ENCODE measurements at regions not wholly inside any gene's neighbourhood (a gene's known extent, or its start where the extent isn't known, plus 50 kb on each side); places are given as distances from the start of the nearest gene placed in this dataset.
"Not testable (repeated sequence)": the region's sequence is repeated elsewhere in the genome, so short reads cannot be mapped to it uniquely, and the experiment has no call there.

DNA sequence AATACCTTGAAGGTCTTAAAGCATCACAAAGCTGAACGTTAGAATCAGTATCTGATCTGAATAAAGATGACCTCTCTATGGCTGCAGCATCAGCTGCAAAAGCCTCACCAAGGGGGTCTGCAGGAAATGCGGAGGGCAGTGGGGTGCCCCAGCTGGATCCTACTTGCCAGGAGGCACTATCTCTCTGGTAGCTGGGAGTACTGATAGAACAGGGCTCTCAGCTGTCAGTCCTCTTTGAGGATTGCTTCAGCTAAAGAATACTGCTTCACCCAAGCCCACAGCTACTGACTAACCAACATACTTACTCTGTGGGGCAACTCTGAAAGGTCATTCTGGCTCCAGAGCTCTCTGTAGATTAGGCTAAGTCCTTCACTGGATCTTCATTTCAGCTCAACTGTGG lies 112.5 kb upstream of the ZFP42 start:
- H3K9ac ChIP-seq (ENCODE audit: low read length in 2 of 2): no peak overlapping the region
- H3K36me3 ChIP-seq (ENCODE audit: control insufficient read depth in 2 of 2, insufficient read depth in 2 of 2, low read length in 2 of 2): no peaks in the 10 kb centered on the region
- no peaks in the 10 kb centered on the region for H3K4me1 ChIP-seq (ENCODE audit: control insufficient read depth, insufficient read depth, low read length)
- H3K27ac ChIP-seq (ENCODE audit: low read length): no peak overlapping the region
- H3K27me3 ChIP-seq (ENCODE audit: control insufficient read depth in 1 of 2, insufficient read depth in 2 of 2, low read length in 2 of 2): no peaks in the 10 kb centered on the region
- no peaks in the 10 kb centered on the region for H3K9me3 ChIP-seq (ENCODE audit: control insufficient read depth in 2 of 2, low read length in 2 of 2)
- no peak overlapping the region for H3K4me3 ChIP-seq (ENCODE audit: low read length in 2 of 2)

DNA sequence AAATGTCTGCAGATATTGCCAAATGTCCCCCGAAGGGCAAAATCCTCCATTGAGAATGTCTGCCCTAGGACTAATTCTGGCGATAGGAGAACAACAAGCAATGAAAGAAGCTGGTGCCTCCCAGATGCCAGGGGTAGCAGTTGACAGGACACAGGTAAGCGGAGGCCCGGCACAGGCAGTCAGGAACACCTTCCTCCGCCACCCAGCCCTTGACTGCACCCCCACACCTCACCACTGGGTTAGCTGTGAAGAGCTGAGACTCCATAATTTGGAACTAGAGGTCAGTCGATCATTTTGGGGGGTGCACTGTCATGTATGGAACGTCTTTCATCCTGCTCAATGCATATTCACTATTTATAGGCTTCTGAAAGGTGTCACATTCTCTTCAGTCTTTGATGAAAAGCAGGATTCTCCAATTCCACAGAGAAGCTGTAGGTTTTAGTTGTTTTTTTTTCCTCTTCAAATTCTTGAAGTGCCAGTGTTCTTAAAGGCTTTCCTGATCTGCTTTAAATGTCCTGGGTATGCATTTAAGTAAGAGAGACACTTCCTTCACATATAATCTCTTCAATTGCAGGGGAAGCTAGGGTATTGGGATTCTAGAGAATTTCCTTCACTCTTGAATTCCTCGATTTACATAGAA lies 111.6 kb upstream of the ZFP42 start:
- H3K27ac ChIP-seq (ENCODE audit: low read length): no peak overlapping the region
- H3K9ac ChIP-seq (ENCODE audit: low read length in 2 of 2): no peak overlapping the region
- no peaks in the 10 kb centered on the region for H3K36me3 ChIP-seq (ENCODE audit: control insufficient read depth in 2 of 2, insufficient read depth in 2 of 2, low read length in 2 of 2)
- H3K4me1 ChIP-seq (ENCODE audit: control insufficient read depth, insufficient read depth, low read length): no peaks in the 10 kb centered on the region
- H3K27me3 ChIP-seq (ENCODE audit: control insufficient read depth in 1 of 2, insufficient read depth in 2 of 2, low read length in 2 of 2): no peaks in the 10 kb centered on the region
- H3K9me3 ChIP-seq (ENCODE audit: control insufficient read depth in 2 of 2, low read length in 2 of 2): no peaks in the 10 kb centered on the region
- H3K4me3 ChIP-seq (ENCODE audit: low read length in 2 of 2): no peak overlapping the region

DNA sequence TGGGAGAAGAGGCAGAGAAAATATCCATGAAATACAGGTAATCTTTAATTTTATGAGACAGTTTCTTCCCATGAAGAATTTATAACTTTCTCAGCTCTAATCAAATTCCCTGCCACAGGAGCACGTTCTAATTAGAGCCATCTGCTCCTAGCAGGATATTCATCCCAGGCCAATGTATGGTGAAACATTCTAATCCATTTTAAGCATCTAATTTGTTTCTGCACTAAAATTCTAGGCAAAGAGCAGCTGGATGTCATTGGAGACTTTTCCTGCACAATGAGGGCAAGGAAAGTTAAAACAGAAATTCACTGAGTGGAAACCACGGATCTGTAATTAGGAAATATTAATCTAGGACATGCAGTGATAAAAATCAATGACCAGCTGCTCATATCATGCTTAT lies 107.7 kb upstream of the ZFP42 start:
- Histone ChIP-seq H3K36me3 (ENCODE audit: control insufficient read depth in 2 of 2, insufficient read depth in 2 of 2, low read length in 2 of 2) (no peaks in the 10 kb centered on the region), H3K27ac (ENCODE audit: low read length) (no peak overlapping the region), H3K4me3 (ENCODE audit: low read length in 2 of 2) (no peak overlapping the region)

DNA sequence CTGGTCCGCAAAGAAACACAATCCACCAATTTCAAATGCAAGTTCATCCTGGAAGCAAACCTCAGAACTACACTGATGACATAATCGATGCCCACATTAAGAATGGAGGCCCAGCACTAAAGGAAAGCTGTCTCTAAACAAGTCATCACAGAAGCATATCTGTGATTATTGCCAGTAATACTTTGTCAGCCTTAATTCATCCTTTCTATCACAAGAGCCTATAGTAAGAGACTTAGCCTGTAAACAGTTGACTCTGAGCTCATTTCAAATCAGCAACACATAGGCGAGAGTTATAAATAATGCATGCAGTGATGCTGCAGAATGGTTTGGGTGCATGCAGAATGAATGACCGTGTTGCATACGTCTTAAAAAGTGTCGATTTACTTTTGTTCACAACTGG lies 105.9 kb upstream of the ZFP42 start:
- no peak overlapping the region for H3K27ac ChIP-seq (ENCODE audit: low read length)
- H3K4me3 ChIP-seq (ENCODE audit: low read length in 2 of 2): no peak overlapping the region
- H3K4me1 ChIP-seq (ENCODE audit: control insufficient read depth, insufficient read depth, low read length): no peaks in the 10 kb centered on the region
- H3K27me3 ChIP-seq (ENCODE audit: control insufficient read depth in 1 of 2, insufficient read depth in 2 of 2, low read length in 2 of 2): no peaks in the 10 kb centered on the region
- H3K36me3 ChIP-seq (ENCODE audit: control insufficient read depth in 2 of 2, insufficient read depth in 2 of 2, low read length in 2 of 2): no peaks in the 10 kb centered on the region
- H3K9ac ChIP-seq (ENCODE audit: low read length in 2 of 2): no peak overlapping the region
- H3K9me3 ChIP-seq (ENCODE audit: control insufficient read depth in 2 of 2, low read length in 2 of 2): no peaks in the 10 kb centered on the region

More for the DNA sequence above, 107.7 kb upstream of the ZFP42 start:
- H3K4me1 ChIP-seq (ENCODE audit: control insufficient read depth, insufficient read depth, low read length): no peaks in the 10 kb centered on the region
- H3K27me3 ChIP-seq (ENCODE audit: control insufficient read depth in 1 of 2, insufficient read depth in 2 of 2, low read length in 2 of 2): no peaks in the 10 kb centered on the region
- no peak overlapping the region for H3K9ac ChIP-seq (ENCODE audit: low read length in 2 of 2)
- H3K9me3 ChIP-seq (ENCODE audit: control insufficient read depth in 2 of 2, low read length in 2 of 2): no peaks in the 10 kb centered on the region

DNA sequence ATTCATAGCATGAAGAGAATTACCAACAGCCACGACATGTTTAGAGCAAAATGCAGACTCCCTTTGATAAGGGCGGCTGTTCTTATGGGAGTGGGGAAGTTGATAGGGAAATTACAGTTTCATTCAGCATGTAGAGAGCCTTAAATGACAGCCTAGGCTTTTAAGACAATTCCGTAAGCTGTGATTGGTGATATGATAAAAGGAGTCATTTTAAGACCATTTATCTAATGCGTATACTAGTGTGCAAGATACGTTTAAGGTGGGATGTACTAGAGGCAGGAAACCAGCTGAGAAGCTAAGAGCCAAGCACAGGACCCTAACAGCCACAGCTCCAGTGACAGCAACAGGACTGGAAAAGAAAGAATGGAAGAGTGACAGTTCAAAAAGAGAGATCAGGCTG lies 102.2 kb upstream of the ZFP42 start:
- no peaks in the 10 kb centered on the region for H3K36me3 ChIP-seq (ENCODE audit: control insufficient read depth in 2 of 2, insufficient read depth in 2 of 2, low read length in 2 of 2)
- H3K27me3 ChIP-seq (ENCODE audit: control insufficient read depth in 1 of 2, insufficient read depth in 2 of 2, low read length in 2 of 2): no peaks in the 10 kb centered on the region
- H3K4me1 ChIP-seq (ENCODE audit: control insufficient read depth, insufficient read depth, low read length): no peaks in the 10 kb centered on the region
- no peak overlapping the region for H3K27ac ChIP-seq (ENCODE audit: low read length)
- H3K9ac ChIP-seq (ENCODE audit: low read length in 2 of 2): no peak overlapping the region
- H3K9me3 ChIP-seq (ENCODE audit: control insufficient read depth in 2 of 2, low read length in 2 of 2): no peaks in the 10 kb centered on the region
- no peak overlapping the region for H3K4me3 ChIP-seq (ENCODE audit: low read length in 2 of 2)

DNA sequence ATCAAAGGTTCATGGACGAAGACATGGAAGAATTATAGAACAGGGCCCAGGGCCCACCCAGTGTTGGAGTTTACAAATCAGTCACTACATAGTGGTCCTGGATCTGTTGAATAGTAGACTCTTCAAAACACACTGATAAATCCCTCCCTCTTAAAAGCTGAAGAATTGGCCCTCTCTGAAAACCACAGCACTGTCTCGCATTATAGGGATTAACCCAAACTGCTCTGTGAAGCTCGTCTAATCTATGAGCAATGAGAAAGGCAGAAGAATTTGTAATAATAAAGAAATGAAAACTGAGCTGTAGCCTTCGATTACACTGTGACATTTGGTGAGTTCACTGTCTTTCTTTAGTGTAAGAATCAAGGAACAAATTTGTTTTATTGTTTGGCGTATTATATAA lies 92.5 kb upstream of the ZFP42 start:
- Histone ChIP-seq H3K4me3 (ENCODE audit: low read length in 2 of 2) (no peak overlapping the region), H3K36me3 (ENCODE audit: control insufficient read depth in 2 of 2, insufficient read depth in 2 of 2, low read length in 2 of 2) (no peaks in the 10 kb centered on the region), H3K9ac (ENCODE audit: low read length in 2 of 2) (no peak overlapping the region), H3K9me3 (ENCODE audit: control insufficient read depth in 2 of 2, low read length in 2 of 2) (peaks cover 5 to 8% of the 10 kb centered on the region in 2 donors), H3K27me3 (ENCODE audit: control insufficient read depth in 1 of 2, insufficient read depth in 2 of 2, low read length in 2 of 2) (no peaks in the 10 kb centered on the region), H3K27ac (ENCODE audit: low read length) (no peak overlapping the region), H3K4me1 (ENCODE audit: control insufficient read depth, insufficient read depth, low read length) (no peaks in the 10 kb centered on the region)

DNA sequence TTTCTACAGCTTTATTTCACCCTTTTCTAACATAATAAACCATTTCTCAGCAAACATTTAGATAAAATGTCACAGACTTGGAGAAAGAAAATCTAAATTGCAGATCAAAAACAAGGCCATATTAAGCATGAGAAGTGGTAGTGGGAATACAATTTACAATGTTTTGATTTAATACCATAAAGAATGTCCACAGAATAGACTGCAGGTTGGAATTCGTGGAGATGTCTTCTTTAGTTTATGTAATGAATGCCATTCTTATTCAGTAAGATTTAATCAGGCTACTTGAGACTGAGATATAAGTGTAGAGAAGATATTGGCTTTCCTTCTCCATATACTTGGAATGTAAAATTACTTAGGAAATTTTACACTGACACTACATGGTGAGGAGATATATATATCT lies 91.9 kb upstream of the ZFP42 start:
- H3K4me1 ChIP-seq (ENCODE audit: control insufficient read depth, insufficient read depth, low read length): peaks cover 4% of the 10 kb centered on the region

GRCh38 chr4:187908079-187908561 lies 87.5 kb upstream of the ZFP42 start:
- no peaks in the 10 kb centered on the region for H3K9me3 ChIP-seq (ENCODE audit: control insufficient read depth in 2 of 2, low read length in 2 of 2)
- H3K9ac ChIP-seq (ENCODE audit: low read length in 2 of 2): no peak overlapping the region
- H3K27me3 ChIP-seq (ENCODE audit: control insufficient read depth in 1 of 2, insufficient read depth in 2 of 2, low read length in 2 of 2): no peaks in the 10 kb centered on the region
- H3K27ac ChIP-seq (ENCODE audit: low read length): no peak overlapping the region
- H3K4me3 ChIP-seq (ENCODE audit: low read length in 2 of 2): no peak overlapping the region
- peaks cover 4% of the 10 kb centered on the region for H3K4me1 ChIP-seq (ENCODE audit: control insufficient read depth, insufficient read depth, low read length)
- no peaks in the 10 kb centered on the region for H3K36me3 ChIP-seq (ENCODE audit: control insufficient read depth in 2 of 2, insufficient read depth in 2 of 2, low read length in 2 of 2)

More for the DNA sequence above, 91.9 kb upstream of the ZFP42 start:
- Histone ChIP-seq H3K27me3 (ENCODE audit: control insufficient read depth in 1 of 2, insufficient read depth in 2 of 2, low read length in 2 of 2) (no peaks in the 10 kb centered on the region), H3K27ac (ENCODE audit: low read length) (no peak overlapping the region), H3K9ac (ENCODE audit: low read length in 2 of 2) (no peak overlapping the region), H3K4me3 (ENCODE audit: low read length in 2 of 2) (no peak overlapping the region), H3K9me3 (ENCODE audit: control insufficient read depth in 2 of 2, low read length in 2 of 2) (peaks cover 5 to 8% of the 10 kb centered on the region in 2 donors), H3K36me3 (ENCODE audit: control insufficient read depth in 2 of 2, insufficient read depth in 2 of 2, low read length in 2 of 2) (no peaks in the 10 kb centered on the region)

DNA sequence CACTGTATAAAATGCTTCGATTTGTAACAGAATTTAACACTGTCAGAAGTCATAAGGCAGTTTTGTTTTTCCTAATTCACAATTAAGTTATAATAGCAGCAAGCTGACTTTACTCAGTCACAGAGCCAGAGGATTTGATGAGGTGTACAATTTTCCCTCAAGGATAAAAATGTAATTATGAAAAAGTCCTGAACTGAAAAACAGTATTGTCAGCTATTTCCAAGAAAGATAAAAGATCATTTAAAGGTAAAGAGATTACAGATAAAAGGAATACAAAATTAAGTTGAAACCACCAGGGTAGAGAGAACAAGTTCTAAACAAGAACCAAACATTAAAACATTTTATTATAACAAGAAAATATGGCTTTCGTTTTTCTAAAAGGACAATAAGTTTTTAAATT lies 86.8 kb upstream of the ZFP42 start:
- Histone ChIP-seq H3K4me1 (ENCODE audit: control insufficient read depth, insufficient read depth, low read length) (peaks cover 4% of the 10 kb centered on the region), H3K4me3 (ENCODE audit: low read length in 2 of 2) (no peak overlapping the region), H3K9me3 (ENCODE audit: control insufficient read depth in 2 of 2, low read length in 2 of 2) (no peaks in the 10 kb centered on the region), H3K36me3 (ENCODE audit: control insufficient read depth in 2 of 2, insufficient read depth in 2 of 2, low read length in 2 of 2) (no peaks in the 10 kb centered on the region), H3K27ac (ENCODE audit: low read length) (no peak overlapping the region), H3K27me3 (ENCODE audit: control insufficient read depth in 1 of 2, insufficient read depth in 2 of 2, low read length in 2 of 2) (no peaks in the 10 kb centered on the region), H3K9ac (ENCODE audit: low read length in 2 of 2) (no peak overlapping the region)

DNA sequence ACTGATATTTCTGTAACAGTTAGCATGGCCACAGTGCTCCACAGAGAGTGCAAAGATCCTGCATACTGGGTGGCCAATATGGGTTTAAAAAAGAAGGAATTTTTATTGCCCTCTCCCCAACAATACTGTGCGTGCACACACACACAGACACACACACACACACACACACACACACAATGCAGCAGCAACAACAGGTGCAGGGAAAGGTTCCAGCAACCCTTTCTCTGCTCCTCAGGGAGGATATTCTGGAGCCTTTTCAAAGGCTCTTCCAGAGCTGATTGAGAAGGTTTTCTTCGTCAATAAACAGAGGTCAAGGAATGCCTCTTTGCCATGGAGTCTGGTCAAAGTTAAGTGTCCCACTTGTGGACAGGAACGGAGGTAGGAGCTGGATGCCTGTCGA lies 84.8 kb upstream of the ZFP42 start:
- H3K4me3 ChIP-seq (ENCODE audit: low read length in 2 of 2): no peak overlapping the region
- H3K27ac ChIP-seq (ENCODE audit: low read length): no peak overlapping the region
- H3K9ac ChIP-seq (ENCODE audit: low read length in 2 of 2): no peak overlapping the region
- H3K27me3 ChIP-seq (ENCODE audit: control insufficient read depth in 1 of 2, insufficient read depth in 2 of 2, low read length in 2 of 2): no peaks in the 10 kb centered on the region
- no peaks in the 10 kb centered on the region for H3K36me3 ChIP-seq (ENCODE audit: control insufficient read depth in 2 of 2, insufficient read depth in 2 of 2, low read length in 2 of 2)
- H3K9me3 ChIP-seq (ENCODE audit: control insufficient read depth in 2 of 2, low read length in 2 of 2): no peaks in the 10 kb centered on the region
- peaks cover 4% of the 10 kb centered on the region for H3K4me1 ChIP-seq (ENCODE audit: control insufficient read depth, insufficient read depth, low read length)

DNA sequence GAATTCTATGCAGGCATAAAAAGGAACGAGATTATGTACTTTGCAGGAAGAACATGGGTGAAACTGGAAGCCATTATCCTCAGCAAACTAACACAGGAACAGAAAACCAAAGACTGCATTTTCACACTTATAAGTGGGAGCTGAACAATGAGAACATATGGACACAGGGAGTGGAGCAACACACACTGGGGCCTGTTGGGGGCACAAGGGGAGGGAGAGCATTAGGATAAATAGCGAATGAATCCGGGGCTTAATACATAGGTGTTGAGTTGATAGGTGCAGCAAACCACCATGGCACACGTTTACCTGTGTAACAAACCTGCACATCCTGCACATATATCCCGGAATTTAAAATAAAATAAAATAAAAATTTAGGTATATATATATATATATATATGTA lies 80.2 kb upstream of the ZFP42 start:
- H3K4me3 ChIP-seq (ENCODE audit: low read length in 2 of 2); H3K9me3 ChIP-seq (ENCODE audit: control insufficient read depth in 2 of 2, low read length in 2 of 2); H3K9ac ChIP-seq (ENCODE audit: low read length in 2 of 2); H3K4me1 ChIP-seq (ENCODE audit: control insufficient read depth, insufficient read depth, low read length); H3K27me3 ChIP-seq (ENCODE audit: control insufficient read depth in 1 of 2, insufficient read depth in 2 of 2, low read length in 2 of 2); H3K36me3 ChIP-seq (ENCODE audit: control insufficient read depth in 2 of 2, insufficient read depth in 2 of 2, low read length in 2 of 2); H3K27ac ChIP-seq (ENCODE audit: low read length): not testable (repeated sequence)
